CMK (cell line): ENCODE measurements at regions not wholly inside any gene's neighbourhood (a gene's known extent, or its start where the extent isn't known, plus 50 kb on each side); places are given as distances from the start of the nearest gene placed in this dataset.

Experiments
- DNase-seq: peaks from one replicate; pipeline ENCODE4 v3.0.0-alpha.2; 2010; ENCODE audit warnings: low read depth

- DNase-seq: no peak
Measured at GRCh38 chr9:630817-631216, 210.7 kb upstream of the DMRT1 start.

GRCh38 chr9:631596-631995 lies 209.9 kb upstream of the DMRT1 start:
- peak; percentile 68 for DNase-seq

GRCh38 chr9:633461-633860 lies 208.0 kb upstream of the DMRT1 start:
- no peak for DNase-seq

- DNase-seq: no peak
Measured at GRCh38 chr9:636931-637591, 204.4 kb upstream of the DMRT1 start.

- DNase-seq: no peak
Measured at GRCh38 chr9:638152-638551, 203.3 kb upstream of the DMRT1 start.

- DNase-seq: peak; percentile 38
Measured at GRCh38 chr9:642014-642413, 199.5 kb upstream of the DMRT1 start.

- DNase-seq: no peak
Measured at GRCh38 chr9:643966-644365, 197.5 kb upstream of the DMRT1 start.

- no peak for DNase-seq
Measured at GRCh38 chr9:647522-647921, 194.0 kb upstream of the DMRT1 start.

GRCh38 chr9:649128-650074 lies 192.1 kb upstream of the DMRT1 start:
- DNase-seq: no peak

- DNase-seq: no peak
Measured at GRCh38 chr9:650362-650761, 191.1 kb upstream of the DMRT1 start.

GRCh38 chr9:651371-651770 lies 190.1 kb upstream of the DMRT1 start:
- no peak for DNase-seq

GRCh38 chr9:652914-653313 lies 188.6 kb upstream of the DMRT1 start:
- DNase-seq: no peak

- DNase-seq: no peak
Measured at GRCh38 chr9:653421-653820, 188.1 kb upstream of the DMRT1 start.

GRCh38 chr9:653856-654387 lies 187.6 kb upstream of the DMRT1 start:
- no peak for DNase-seq

GRCh38 chr9:655875-656274 lies 185.6 kb upstream of the DMRT1 start:
- DNase-seq: no peak

GRCh38 chr9:656926-657568 lies 184.4 kb upstream of the DMRT1 start:
- no peak for DNase-seq

- no peak for DNase-seq
Measured at GRCh38 chr9:659286-659685, 182.2 kb upstream of the DMRT1 start.

- no peak for DNase-seq
Measured at GRCh38 chr9:660227-660626, 181.3 kb upstream of the DMRT1 start.

- DNase-seq: no peak
Measured at GRCh38 chr9:663541-663940, 178.0 kb upstream of the DMRT1 start.

GRCh38 chr9:665296-665695 lies 176.2 kb upstream of the DMRT1 start:
- no peak for DNase-seq

GRCh38 chr9:671997-672396 lies 169.5 kb upstream of the DMRT1 start:
- no peak for DNase-seq

GRCh38 chr9:672851-673250 lies 168.6 kb upstream of the DMRT1 start:
- DNase-seq: no peak
